ENCODE measurements at regions not wholly inside any gene's neighbourhood (a gene's known extent, or its start where the extent isn't known, plus 50 kb on each side); places are given as distances from the start of the nearest gene placed in this dataset.

DNA sequence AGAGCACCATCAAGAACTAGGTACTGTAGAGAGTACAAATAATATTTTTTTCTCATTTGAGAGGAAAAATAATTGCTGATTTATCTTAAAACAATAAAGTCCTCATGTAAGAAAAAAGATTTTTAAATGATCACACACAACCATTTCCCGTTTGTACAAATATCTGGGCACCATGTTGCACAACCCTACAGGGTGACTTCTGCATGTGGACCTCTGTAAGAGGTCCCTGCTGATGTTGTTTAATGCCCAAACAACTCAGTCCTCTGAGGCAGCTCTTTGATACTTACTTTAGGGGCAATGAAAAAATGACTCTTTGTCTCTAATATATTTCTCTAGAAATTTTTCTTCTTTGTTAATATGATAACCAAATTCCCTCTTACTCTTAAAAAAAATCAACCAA lies 168.1 kb upstream of the SATB1 start:
- intact Hi-C loops (cut with DNase I): no loop called here
- Histone ChIP-seq H3K36me3 (no peaks in the 10 kb centered on the region), H3K4me1 (no peaks in the 10 kb centered on the region), H3K9me3 (peaks cover 0 to 6% (median 5%) of the 10 kb centered on the region in 3 donors), H3K27ac (no peak overlapping the region), H3K27me3 (no peaks in the 10 kb centered on the region), H3K4me3 (no peak overlapping the region)
- no peak for DNase-seq
- 27 to 68% methylated on average over 1 of the region's 1 CpG for WGBS, 2 donors
- TF ChIP-seq, protein P1, sequence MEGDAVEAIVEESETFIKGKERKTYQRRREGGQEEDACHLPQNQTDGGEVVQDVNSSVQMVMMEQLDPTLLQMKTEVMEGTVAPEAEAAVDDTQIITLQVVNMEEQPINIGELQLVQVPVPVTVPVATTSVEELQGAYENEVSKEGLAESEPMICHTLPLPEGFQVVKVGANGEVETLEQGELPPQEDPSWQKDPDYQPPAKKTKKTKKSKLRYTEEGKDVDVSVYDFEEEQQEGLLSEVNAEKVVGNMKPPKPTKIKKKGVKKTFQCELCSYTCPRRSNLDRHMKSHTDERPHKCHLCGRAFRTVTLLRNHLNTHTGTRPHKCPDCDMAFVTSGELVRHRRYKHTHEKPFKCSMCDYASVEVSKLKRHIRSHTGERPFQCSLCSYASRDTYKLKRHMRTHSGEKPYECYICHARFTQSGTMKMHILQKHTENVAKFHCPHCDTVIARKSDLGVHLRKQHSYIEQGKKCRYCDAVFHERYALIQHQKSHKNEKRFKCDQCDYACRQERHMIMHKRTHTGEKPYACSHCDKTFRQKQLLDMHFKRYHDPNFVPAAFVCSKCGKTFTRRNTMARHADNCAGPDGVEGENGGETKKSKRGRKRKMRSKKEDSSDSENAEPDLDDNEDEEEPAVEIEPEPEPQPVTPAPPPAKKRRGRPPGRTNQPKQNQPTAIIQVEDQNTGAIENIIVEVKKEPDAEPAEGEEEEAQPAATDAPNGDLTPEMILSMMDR (IDR thresholded peaks at IDR 0.05): no peak
- TF ChIP-seq POLR2A (IDR thresholded peaks at IDR 0.05): no peak

DNA sequence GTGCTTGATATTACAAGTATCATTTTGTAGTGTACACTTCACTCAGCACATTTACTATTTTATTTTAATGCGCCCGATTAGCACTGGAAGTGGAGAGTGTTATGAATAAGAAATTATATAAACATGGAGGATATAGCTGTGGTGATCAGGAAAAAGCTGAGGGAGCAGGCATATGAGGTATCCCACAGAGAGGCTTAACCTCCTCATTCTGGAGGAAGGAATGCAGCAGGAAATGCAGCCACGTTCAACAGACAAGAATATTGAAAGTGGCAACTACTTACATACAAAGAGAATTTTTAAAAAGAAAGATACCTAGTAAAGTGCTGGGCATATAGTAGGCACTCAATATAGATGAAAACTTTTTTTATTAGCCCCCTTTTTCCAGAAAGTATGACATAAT lies 166.0 kb upstream of the SATB1 start:
- WGBS, 2 donors: 57% methylated on average over 3 of the region's 3 CpGs
- Histone ChIP-seq H3K27me3 (no peaks in the 10 kb centered on the region), H3K9me3 (no peaks in the 10 kb centered on the region), H3K4me3 (no peak overlapping the region), H3K27ac (no peak overlapping the region), H3K36me3 (no peaks in the 10 kb centered on the region), H3K4me1 (no peaks in the 10 kb centered on the region)
- intact Hi-C loops (cut with DNase I): no loop called here
- no peak for DNase-seq
- TF ChIP-seq, protein P1 (IDR thresholded peaks at IDR 0.05): no peak
- TF ChIP-seq POLR2A (IDR thresholded peaks at IDR 0.05): no peak

DNA sequence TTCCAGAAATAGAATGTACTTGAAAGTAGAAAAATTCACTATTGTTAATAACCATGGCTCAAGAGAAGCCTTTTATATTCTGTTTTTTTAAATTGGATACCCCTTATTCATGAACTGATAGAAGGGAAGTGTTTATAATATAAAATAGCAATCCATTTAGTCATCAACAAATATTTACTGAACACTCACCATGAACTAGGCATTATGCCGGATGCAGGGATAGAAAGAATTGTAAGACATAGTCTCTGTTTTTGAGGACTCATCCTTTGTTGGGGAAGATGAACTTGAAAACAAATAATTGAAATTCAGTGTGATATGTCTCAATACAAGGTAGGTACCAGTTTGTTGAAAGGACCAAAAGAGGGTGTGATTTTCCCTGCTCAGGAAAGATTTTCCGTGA lies 160.9 kb upstream of the SATB1 start:
- TF ChIP-seq, protein P1 (IDR thresholded peaks at IDR 0.05): no peak
- TF ChIP-seq POLR2A (IDR thresholded peaks at IDR 0.05): no peak
- intact Hi-C loops (cut with DNase I): no loop called here

DNA sequence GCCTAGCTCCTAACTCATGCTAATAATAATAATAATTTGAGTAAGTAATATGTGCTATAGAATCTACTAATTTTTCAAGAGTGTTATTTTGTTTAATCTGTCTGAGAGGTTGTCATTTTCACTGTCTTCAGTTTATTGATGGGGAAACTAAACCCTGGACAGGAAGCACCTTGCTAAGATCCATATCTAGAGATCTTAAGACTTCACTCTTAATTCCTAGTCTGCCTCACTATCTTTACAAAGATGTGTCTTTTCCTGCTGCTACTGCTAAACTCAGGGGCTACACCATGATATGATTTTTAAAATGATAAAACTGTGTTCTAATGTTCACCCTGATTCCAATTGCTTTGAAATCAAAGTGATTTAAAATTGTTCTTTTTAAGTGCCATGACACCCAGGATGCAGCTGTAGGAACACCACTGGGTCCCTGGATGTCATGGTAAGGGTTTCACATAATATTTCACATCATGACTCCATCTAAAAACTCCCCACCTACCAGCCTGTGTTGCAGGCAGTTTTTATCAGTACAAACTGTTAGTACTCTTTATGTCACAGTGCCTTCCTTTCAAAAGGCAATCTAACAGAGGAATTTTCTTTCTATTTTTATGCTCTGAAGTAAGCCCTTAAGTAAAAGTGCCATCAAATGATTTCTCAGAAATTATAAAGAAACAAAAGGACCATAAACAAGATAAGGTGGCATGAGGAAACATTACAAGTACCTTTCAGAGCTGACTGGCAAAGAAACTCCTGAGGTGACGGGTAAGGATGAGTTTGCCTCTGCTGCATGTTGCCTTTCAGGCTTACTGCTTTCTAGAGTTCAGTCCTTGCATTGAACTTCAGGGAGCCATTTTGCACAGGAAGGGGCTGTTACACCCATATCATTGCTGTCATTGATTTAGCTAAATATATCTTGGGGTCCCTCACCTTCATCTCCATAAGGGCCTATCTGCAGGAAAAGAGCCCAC lies 160.1 kb upstream of the SATB1 start:
- TF ChIP-seq POLR2A (IDR thresholded peaks at IDR 0.05): no peak
- TF ChIP-seq, protein P1 (IDR thresholded peaks at IDR 0.05): no peak
- H3K4me1 ChIP-seq: no peaks in the 10 kb centered on the region
- no peak for DNase-seq
- no peaks in the 10 kb centered on the region for H3K36me3 ChIP-seq
- intact Hi-C loops (cut with DNase I): no loop called here
- no peaks in the 10 kb centered on the region for H3K9me3 ChIP-seq
- no peaks in the 10 kb centered on the region for H3K27me3 ChIP-seq
- WGBS, 2 donors: 90 to 100% methylated on average over 1 of the region's 1 CpG
- no peak overlapping the region for H3K27ac ChIP-seq
- H3K4me3 ChIP-seq: no peak overlapping the region

More for the DNA sequence above, 160.9 kb upstream of the SATB1 start:
- H3K4me1 ChIP-seq: no peaks in the 10 kb centered on the region
- WGBS, 2 donors: 67 to 75% methylated on average over 2 of the region's 2 CpGs
- no peak overlapping the region for H3K27ac ChIP-seq
- no peaks in the 10 kb centered on the region for H3K9me3 ChIP-seq
- H3K27me3 ChIP-seq: no peaks in the 10 kb centered on the region
- H3K4me3 ChIP-seq: no peak overlapping the region
- H3K36me3 ChIP-seq: no peaks in the 10 kb centered on the region
- DNase-seq: no peak

DNA sequence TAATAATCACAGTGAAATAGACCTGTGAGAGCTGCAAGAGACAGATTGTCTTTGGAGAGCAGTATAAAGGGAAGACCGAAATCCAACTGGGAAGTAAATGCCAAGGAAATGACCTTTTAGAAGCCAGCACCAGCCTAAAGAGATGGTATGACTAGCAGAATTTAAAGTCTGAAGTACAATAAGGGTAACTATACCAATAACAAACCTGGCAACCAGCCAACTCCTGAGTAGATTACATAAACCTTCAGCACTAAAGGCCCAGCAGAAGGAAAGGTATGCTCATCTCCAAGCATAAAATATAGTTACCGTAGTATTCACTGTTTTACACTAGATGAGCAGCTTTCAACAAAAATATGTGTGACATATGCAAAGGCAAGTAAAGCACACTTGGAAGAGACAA lies 155.1 kb upstream of the SATB1 start:
- H3K4me1 ChIP-seq: no peaks in the 10 kb centered on the region
- H3K27me3 ChIP-seq: no peaks in the 10 kb centered on the region
- no peak overlapping the region for H3K27ac ChIP-seq
- no peak overlapping the region for H3K4me3 ChIP-seq
- TF ChIP-seq, protein P1 (IDR thresholded peaks at IDR 0.05): no peak
- no peak for TF ChIP-seq POLR2A (IDR thresholded peaks at IDR 0.05)
- H3K36me3 ChIP-seq: no peaks in the 10 kb centered on the region
- WGBS, 2 donors: 38 to 81% methylated on average over 2 of the region's 2 CpGs
- no peak for DNase-seq
- H3K9me3 ChIP-seq: no peaks in the 10 kb centered on the region
- intact Hi-C loops (cut with DNase I): no loop called here

Data from esophagus squamous epithelium (tissue), 5 donors.